Omental fat pad (tissue), 3 donors: ENCODE measurements at regions not wholly inside any gene's neighbourhood (a gene's known extent, or its start where the extent isn't known, plus 50 kb on each side); places are given as distances from the start of the nearest gene placed in this dataset.

ENCODE experiments used
- ATAC-seq: fragments of 150-250 bp; one replicate; pipeline ENCODE4 v1.9.1; 2016; ENCODE audit warnings: mild to moderate bottlenecking, moderate library complexity; ENCODE audit not compliant: low FRiP score
- DNase-seq: peaks from one replicate; pipeline ENCODE4 v3.0.0-alpha.2; 2019; ENCODE audit warnings: low spot score
- CTCF ChIP-seq, 3 donors: fragments of 450-650 bp; IDR thresholded peaks; one replicate each; pipeline ENCODE4 v1.5.1; 2016 to 2017; ENCODE audit warnings: antibody characterized with exemption in 3 of 3, mild to moderate bottlenecking in 3 of 3, moderate library complexity in 2 of 3

- TF ChIP-seq CTCF (IDR thresholded peaks at IDR 0.05), result no peak
- no peak for ATAC-seq
- DNase-seq, result no peak
Observed at GRCh38 chr7:52980129-52980528, 55.3 kb upstream of the POM121L12 start.

GRCh38 chr7:52973126-52973525 is 62.3 kb upstream of the POM121L12 start:
- no peak for TF ChIP-seq CTCF (IDR thresholded peaks at IDR 0.05)
- no peak for DNase-seq
- no peak for ATAC-seq

GRCh38 chr7:52962402-52963076 is 72.9 kb upstream of the POM121L12 start:
- no peak for TF ChIP-seq CTCF (IDR thresholded peaks at IDR 0.05)
- DNase-seq (no peak), ATAC-seq (no peak)

GRCh38 chr7:52961084-52961483 is 74.3 kb upstream of the POM121L12 start:
- no peak for ATAC-seq
- TF ChIP-seq CTCF (IDR thresholded peaks at IDR 0.05), result no peak
- no peak for DNase-seq

- no peak for TF ChIP-seq CTCF (IDR thresholded peaks at IDR 0.05)
- peak; percentile 9 for ATAC-seq
Observed at GRCh38 chr7:52959878-52960660, 75.4 kb upstream of the POM121L12 start.

GRCh38 chr7:52959336-52959735 is 76.1 kb upstream of the POM121L12 start:
- no peak for TF ChIP-seq CTCF (IDR thresholded peaks at IDR 0.05)
- DNase-seq (no peak), ATAC-seq (no peak)

More at GRCh38 chr7:52959878-52960660, 75.4 kb upstream of the POM121L12 start:
- DNase-seq, result no peak
